Activated B cell treated with CpG ODN at 0.5 μM for 24 hours (primary cell): ENCODE measurements at regions not wholly inside any gene's neighbourhood (a gene's known extent, or its start where the extent isn't known, plus 50 kb on each side); places are given as distances from the start of the nearest gene placed in this dataset.

Experiments
- ATAC-seq: fragments of 200-7000 bp; cut with Tn5 transposase; one replicate; pipeline ENCODE4 v1.10.0; 2021; ENCODE audit warnings: low read depth, mild to moderate bottlenecking, moderate library complexity
- CTCF ChIA-PET: fragments of 350-600 bp; sonication (Branson Sonifier 250); formaldehyde crosslinking; loops from one replicate; lab custom pipeline; 2021; ENCODE audit warnings: antibody characterized with exemption; lab: Charles Lee
- POLR2A ChIA-PET: fragments of 350-600 bp; sonication (Branson Sonifier 250); formaldehyde crosslinking; loops from one replicate; lab custom pipeline; 2021; ENCODE audit warnings: antibody characterized with exemption; lab: Charles Lee
- DNase-seq: peaks from one replicate; pipeline ENCODE4 v3.0.0; 2022
- H3K27ac Mint-ChIP-seq: one replicate; pipeline ENCODE4 v1.8.0; 2020; ENCODE audit warnings: mixed read lengths
- H3K27me3 Mint-ChIP-seq: one replicate; pipeline ENCODE4 v1.8.0; 2021; ENCODE audit warnings: mixed read lengths
- H3K36me3 Mint-ChIP-seq: one replicate; pipeline ENCODE4 v1.8.0; 2021; ENCODE audit warnings: low read depth, mixed read lengths
- H3K4me1 Mint-ChIP-seq: one replicate; pipeline ENCODE4 v1.8.0; 2021; ENCODE audit warnings: mixed read lengths
- H3K4me3 Mint-ChIP-seq: one replicate; pipeline ENCODE4 v1.8.0; 2020; ENCODE audit warnings: mild to moderate bottlenecking, mixed read lengths
- H3K9me3 Mint-ChIP-seq: one replicate; pipeline ENCODE4 v1.8.0; 2020; ENCODE audit warnings: mixed read lengths
- CTCF ChIP-seq: fragments of 200-600 bp; IDR thresholded peaks from one replicate; pipeline ENCODE4 v1.8.0; 2022; ENCODE audit warnings: antibody characterized with exemption, mild to moderate bottlenecking
- intact Hi-C: fragments of 100-400 bp; cut with micrococcal nuclease; formaldehyde crosslinking; loops from one replicate; pipeline ENCODE4 v1.15.1; 2024

GRCh38 chr6:165204807-165205545 is 104.4 kb downstream of the C6orf118 start:
- POLR2A ChIA-PET, result no interaction called here
- intact Hi-C loops, result no loop called here
- no peak for TF ChIP-seq CTCF
- DNase-seq (no peak), ATAC-seq (no peak)
- H3K36me3 Mint-ChIP-seq, result no peaks in the 10 kb centered on the region
- H3K27me3 Mint-ChIP-seq, result no peaks in the 10 kb centered on the region
- H3K9me3 Mint-ChIP-seq, result peaks cover 11% of the 10 kb centered on the region
- no peak overlapping the region for H3K27ac Mint-ChIP-seq
- no peak overlapping the region for H3K4me3 Mint-ChIP-seq
- H3K4me1 Mint-ChIP-seq, result no peaks in the 10 kb centered on the region
- CTCF ChIA-PET, result no interaction called here

- Mint-ChIP-seq H3K4me3 (no peak overlapping the region), H3K4me1 (no peaks in the 10 kb centered on the region), H3K9me3 (peaks cover 9% of the 10 kb centered on the region), H3K36me3 (no peaks in the 10 kb centered on the region), H3K27ac (no peak overlapping the region), H3K27me3 (no peaks in the 10 kb centered on the region)
- no peak for DNase-seq
- ChIA-PET CTCF (no interaction called here), POLR2A (no interaction called here)
- no peak for TF ChIP-seq CTCF
- intact Hi-C loops, result no loop called here
- ATAC-seq, result no peak
These were observed 109.2 kb downstream of the C6orf118 start for GRCh38 chr6:165200178-165200577.

GRCh38 chr6:165191461-165191860 is 117.9 kb downstream of the C6orf118 start:
- no peak overlapping the region for H3K27ac Mint-ChIP-seq
- H3K9me3 Mint-ChIP-seq, result peaks cover 13% of the 10 kb centered on the region
- no peaks in the 10 kb centered on the region for H3K27me3 Mint-ChIP-seq
- ChIA-PET POLR2A (no interaction called here), CTCF (no interaction called here)
- ATAC-seq (no peak), DNase-seq (no peak)
- no peaks in the 10 kb centered on the region for H3K36me3 Mint-ChIP-seq
- no peak for TF ChIP-seq CTCF
- H3K4me3 Mint-ChIP-seq, result no peak overlapping the region
- H3K4me1 Mint-ChIP-seq, result no peaks in the 10 kb centered on the region
- intact Hi-C loops, result no loop called here

- no peaks in the 10 kb centered on the region for H3K27me3 Mint-ChIP-seq
- no peak overlapping the region for H3K4me3 Mint-ChIP-seq
- no peak overlapping the region for H3K27ac Mint-ChIP-seq
- no peak for DNase-seq
- TF ChIP-seq CTCF, result no peak
- ChIA-PET CTCF (no interaction called here), POLR2A (no interaction called here)
- H3K9me3 Mint-ChIP-seq, result peaks cover 9% of the 10 kb centered on the region
- H3K4me1 Mint-ChIP-seq, result no peaks in the 10 kb centered on the region
- no peak for ATAC-seq
- intact Hi-C loops, result no loop called here
- no peaks in the 10 kb centered on the region for H3K36me3 Mint-ChIP-seq
These were observed 122.8 kb downstream of the C6orf118 start for GRCh38 chr6:165186441-165187205.

GRCh38 chr6:165186041-165186440 is 123.4 kb downstream of the C6orf118 start:
- Mint-ChIP-seq H3K27me3 (no peaks in the 10 kb centered on the region), H3K4me1 (no peaks in the 10 kb centered on the region), H3K27ac (no peak overlapping the region), H3K36me3 (no peaks in the 10 kb centered on the region), H3K9me3 (peaks cover 5% of the 10 kb centered on the region), H3K4me3 (no peak overlapping the region)
- ChIA-PET POLR2A (no interaction called here), CTCF (no interaction called here)
- no peak for TF ChIP-seq CTCF
- DNase-seq (no peak), ATAC-seq (no peak)
- intact Hi-C loops, result no loop called here
